ENCODE measurements at regions not wholly inside any gene's neighbourhood (a gene's known extent, or its start where the extent isn't known, plus 50 kb on each side); places are given as distances from the start of the nearest gene placed in this dataset.

GRCh38 chr7:136665878-136666509 is 202.5 kb upstream of the CHRM2 start:
- DNase-seq (ENCODE audit: low spot score): no peak

- DNase-seq (ENCODE audit: low spot score): no peak
These were observed 203.9 kb upstream of the CHRM2 start for GRCh38 chr7:136664537-136664936.

GRCh38 chr7:136657482-136657921 is 210.9 kb upstream of the CHRM2 start:
- no peak for DNase-seq (ENCODE audit: low spot score)

- no peak for DNase-seq (ENCODE audit: low spot score)
These were observed 211.9 kb upstream of the CHRM2 start for GRCh38 chr7:136656516-136656915.

GRCh38 chr7:136655414-136655813 is 213.0 kb upstream of the CHRM2 start:
- DNase-seq (ENCODE audit: low spot score): no peak

- DNase-seq (ENCODE audit: low spot score): no peak
These were observed 214.0 kb upstream of the CHRM2 start for GRCh38 chr7:136654406-136654805.

- DNase-seq (ENCODE audit: low spot score): no peak
These were observed 215.6 kb upstream of the CHRM2 start for GRCh38 chr7:136652635-136653370.

- DNase-seq (ENCODE audit: low spot score): no peak
These were observed 227.5 kb upstream of the CHRM2 start for GRCh38 chr7:136640977-136641376.

GRCh38 chr7:136637813-136638212 is 230.6 kb upstream of the CHRM2 start:
- no peak for DNase-seq (ENCODE audit: low spot score)

- no peak for DNase-seq (ENCODE audit: low spot score)
These were observed 232.7 kb upstream of the CHRM2 start for GRCh38 chr7:136635751-136636150.

- DNase-seq (ENCODE audit: low spot score): no peak
These were observed 249.6 kb upstream of the CHRM2 start for GRCh38 chr7:136618818-136619217.

- no peak for DNase-seq (ENCODE audit: low spot score)
These were observed 251.3 kb upstream of the CHRM2 start for GRCh38 chr7:136617176-136617575.

GRCh38 chr7:136605532-136606329 is 262.7 kb upstream of the CHRM2 start:
- DNase-seq (ENCODE audit: low spot score): no peak

GRCh38 chr7:136601772-136602171 is 266.7 kb upstream of the CHRM2 start:
- no peak for DNase-seq (ENCODE audit: low spot score)

GRCh38 chr7:136600475-136600874 is 268.0 kb upstream of the CHRM2 start:
- no peak for DNase-seq (ENCODE audit: low spot score)

- DNase-seq (ENCODE audit: low spot score): no peak
These were observed 273.7 kb upstream of the CHRM2 start for GRCh38 chr7:136594739-136595144.

- no peak for DNase-seq (ENCODE audit: low spot score)
These were observed 280.2 kb upstream of the CHRM2 start for GRCh38 chr7:136588216-136588615.

GRCh38 chr7:136585954-136586670 is 282.3 kb upstream of the CHRM2 start:
- no peak for DNase-seq (ENCODE audit: low spot score)

- no peak for DNase-seq (ENCODE audit: low spot score)
These were observed 302.0 kb upstream of the CHRM2 start for GRCh38 chr7:136566491-136566890.

- no peak for DNase-seq (ENCODE audit: low spot score)
These were observed 312.5 kb upstream of the CHRM2 start for GRCh38 chr7:136555933-136556332.

GRCh38 chr7:136551618-136552017 is 316.8 kb upstream of the CHRM2 start:
- DNase-seq (ENCODE audit: low spot score): no peak

- DNase-seq (ENCODE audit: low spot score): no peak
These were observed 318.7 kb upstream of the CHRM2 start for GRCh38 chr7:136549756-136550155.
